SK-N-SH (cell line): ENCODE measurements at regions not wholly inside any gene's neighbourhood (a gene's known extent, or its start where the extent isn't known, plus 50 kb on each side); places are given as distances from the start of the nearest gene placed in this dataset.

ENCODE experiments used
- CTCF ChIA-PET: fragments of 300-600, 350-600 bp; formaldehyde crosslinking; extraction: SDS; loops from one replicate; lab custom pipeline; 2021; lab: Yijun Ruan, JAX
- POLR2A ChIA-PET: fragments of 350-600 bp; sonication (Branson Sonifier 250); formaldehyde crosslinking; extraction: SDS; loops from one replicate; lab custom pipeline; 2020; ENCODE audit warnings: antibody characterized with exemption, inconsistent platforms; lab: Yijun Ruan, JAX
- DNase-seq: peaks from one replicate; pipeline ENCODE4 v3.0.0; 2012
- H2AFZ ChIP-seq: fragments of 200-600 bp; sonication (generic); 2 replicates; pipeline ENCODE4 v1.8.1; 2016; ENCODE audit warnings: antibody characterized with exemption, mild to moderate bottlenecking, low read depth
- H3F3A ChIP-seq: fragments of 200-600 bp; sonication (generic); replicated peaks from 2 replicates; pipeline ENCODE3; 2016; ENCODE audit warnings: antibody characterized with exemption, mild to moderate bottlenecking; ENCODE audit not compliant: insufficient read depth
- H3K27ac ChIP-seq, 2 experiments: fragments of 200-500 bp in 1 of 2; fragments of 200-600 bp in 1 of 2; sonication (Bioruptor generic) in 1 of 2; sonication (generic), shearing (Covaris generic) in 1 of 2; 2 replicates each; pipeline versions ENCODE4 v1.5.1 to v1.6.1; 2014 to 2016; ENCODE audit warnings: low read depth in 2 of 2, inconsistent platforms in 1 of 2, low read length in 1 of 2, mild to moderate bottlenecking in 1 of 2, mixed read lengths in 1 of 2
- H3K27me3 ChIP-seq: fragments of 200-600 bp; sonication (generic), shearing (Covaris generic); 2 replicates; pipeline ENCODE4 v1.6.1; 2016; ENCODE audit warnings: mixed run types; ENCODE audit not compliant: insufficient read depth
- H3K36me3 ChIP-seq, 2 experiments: fragments of 200-500 bp in 1 of 2; fragments of 200-600 bp in 1 of 2; sonication (Bioruptor generic) in 1 of 2; sonication (generic) in 1 of 2; replicated peaks in 1 of 2; 2 replicates each; pipeline versions ENCODE3 to v1.5.1; 2014 to 2016; ENCODE audit warnings: low read length in 1 of 2, mild to moderate bottlenecking in 1 of 2; ENCODE audit not compliant: insufficient read depth in 2 of 2, control insufficient read depth in 1 of 2
- H3K4me1 ChIP-seq, 2 experiments: fragments of 200-500 bp in 1 of 2; fragments of 200-600 bp in 1 of 2; sonication (Bioruptor generic) in 1 of 2; sonication (generic), shearing (Covaris generic) in 1 of 2; 2 replicates each; pipeline versions ENCODE4 v1.5.1 to v1.6.1; 2014 to 2016; ENCODE audit warnings: low read depth in 1 of 2, low read length in 1 of 2, mixed run types in 1 of 2; ENCODE audit not compliant: insufficient read depth in 2 of 2, control insufficient read depth in 1 of 2
- H3K4me2 ChIP-seq: fragments of 200-600 bp; sonication (generic), shearing (Covaris generic); 2 replicates; pipeline ENCODE4 v1.6.1; 2017; ENCODE audit warnings: mixed run types
- H3K4me3 ChIP-seq, 2 experiments: fragments of 200-500 bp in 1 of 2; fragments of 200-600 bp in 1 of 2; sonication (Bioruptor generic) in 1 of 2; sonication (generic), shearing (Covaris generic) in 1 of 2; 2 replicates each; pipeline versions ENCODE4 v1.5.1 to v1.8.1; 2014 to 2016; ENCODE audit warnings: low read depth in 2 of 2, inconsistent platforms in 1 of 2, low read length in 1 of 2, mild to moderate bottlenecking in 1 of 2, mixed read lengths in 1 of 2, moderate library complexity in 1 of 2
- H3K79me2 ChIP-seq: fragments of 200-600 bp; sonication (generic); 2 replicates; pipeline ENCODE4 v1.8.1; 2017; ENCODE audit warnings: mild to moderate bottlenecking; ENCODE audit not compliant: insufficient read depth
- H3K9ac ChIP-seq: fragments of 200-600 bp; sonication (generic); 2 replicates; pipeline ENCODE4 v1.6.1; 2017; ENCODE audit warnings: mixed run types
- H3K9me2 ChIP-seq: fragments of 200-600 bp; sonication (generic); 2 replicates; pipeline ENCODE4 v1.6.1; 2017; ENCODE audit warnings: mixed run types
- H3K9me3 ChIP-seq: fragments of 200-600 bp; sonication (generic); 2 replicates; pipeline ENCODE4 v1.6.1; 2017; ENCODE audit warnings: mixed run types, mild to moderate bottlenecking, moderate library complexity
- H4K20me1 ChIP-seq: fragments of 200-600 bp; sonication (generic); 2 replicates; pipeline ENCODE4 v1.6.1; 2017; ENCODE audit warnings: mild to moderate bottlenecking, mixed run types; ENCODE audit not compliant: insufficient read depth
- CTCF ChIP-seq: fragments of 200-600 bp; sonication (generic); IDR thresholded peaks from 2 replicates; pipeline ENCODE4 v1.6.1; 2017; ENCODE audit warnings: antibody characterized with exemption, mild to moderate bottlenecking, moderate library complexity
- ELF1 ChIP-seq: IDR thresholded peaks from 2 replicates; pipeline ENCODE4 v1.4.0; 2012
- EZH2phosphoT487 ChIP-seq: fragments of 200-600 bp; sonication (generic); IDR thresholded peaks from 2 replicates; pipeline ENCODE4 v1.6.1; 2017; ENCODE audit warnings: low read depth, mixed run types, mild to moderate bottlenecking, antibody characterized with exemption, moderate library complexity, borderline replicate concordance
- GABPA ChIP-seq: IDR thresholded peaks from 2 replicates; pipeline ENCODE4 v1.4.0; 2012; ENCODE audit warnings: low read depth, mild to moderate bottlenecking
- GATA2 ChIP-seq: sonication (generic); formaldehyde crosslinking; IDR thresholded peaks from 2 replicates; pipeline ENCODE4 v1.5.0; 2020; ENCODE audit warnings: mild to moderate bottlenecking, missing genetic modification reagents
- MAX ChIP-seq: IDR thresholded peaks from 2 replicates; pipeline ENCODE4 v1.4.0; 2012; ENCODE audit warnings: low read depth
- PBX3 ChIP-seq: IDR thresholded peaks from 2 replicates; pipeline ENCODE4; 2012
- POLR2AphosphoS5 ChIP-seq: IDR thresholded peaks from 2 replicates; pipeline ENCODE4 v1.6.1; 2012; ENCODE audit warnings: low read depth, low read length
- RCOR1 ChIP-seq: fragments of 150-350 bp; IDR thresholded peaks from 2 replicates; pipeline ENCODE4 v1.6.1; 2017; ENCODE audit warnings: antibody characterized with exemption, low read length
- RXRA ChIP-seq: IDR thresholded peaks from 2 replicates; pipeline ENCODE4 v1.4.0; 2012; ENCODE audit warnings: low read depth, mild to moderate bottlenecking, borderline replicate concordance
- TCF12 ChIP-seq: IDR thresholded peaks from 2 replicates; pipeline ENCODE4 v1.4.0; 2012
- TEAD4 ChIP-seq: IDR thresholded peaks from 2 replicates; pipeline ENCODE4 v1.4.0; 2012; ENCODE audit warnings: mild to moderate bottlenecking, borderline replicate concordance; ENCODE audit not compliant: insufficient read depth
- YY1 ChIP-seq: IDR thresholded peaks from 2 replicates; pipeline ENCODE4 v1.4.0; 2012; ENCODE audit warnings: low read depth, mild to moderate bottlenecking
- WGBS: methylation state at CpG from one replicate; pipeline ENCODE4 v1.1.6; 2017; ENCODE audit warnings: low lambda C conversion rate; 5-methylcytosine and 5-hydroxymethylcytosine counted together

GRCh38 chr7:17120756-17121155, 177.7 kb upstream of the AHR start:
- no peaks in the 10 kb centered on the region for H3K9me3 ChIP-seq
- CTCF ChIA-PET, result no interaction called here

GRCh38 chr7:17121671-17122070, 176.8 kb upstream of the AHR start:
- no peak overlapping the region for H3K4me2 ChIP-seq
- peaks cover 8% of the 10 kb centered on the region; the same call in 1 of the 2 replicates for H3K27me3 ChIP-seq
- DNase-seq, result no peak
- H3K9me3 ChIP-seq, result no peaks in the 10 kb centered on the region
- H3F3A ChIP-seq, result no peaks in the 10 kb centered on the region
- H3K79me2 ChIP-seq, result no peaks in the 10 kb centered on the region
- ChIA-PET CTCF (no interaction called here), POLR2A (no interaction called here)
- H3K9ac ChIP-seq, result no peak overlapping the region
- H3K36me3 ChIP-seq, result no peaks in the 10 kb centered on the region
- WGBS, result 9% methylated on average over 1 of the region's 1 CpG
- H3K4me1 ChIP-seq, result no peaks in the 10 kb centered on the region
- no peak overlapping the region for H3K27ac ChIP-seq
- 0 out of 2 replicates have a peak, but pooled peaks cover 7% of the 10 kb centered on the region for H3K9me2 ChIP-seq
- H4K20me1 ChIP-seq, result no peaks in the 10 kb centered on the region
- no peak for TF ChIP-seq EZH2phosphoT487
- H3K4me3 ChIP-seq, result no peak overlapping the region
- no peak overlapping the region for H2AFZ ChIP-seq

More at GRCh38 chr7:17120756-17121155, 177.7 kb upstream of the AHR start:
- Histone ChIP-seq H3K36me3 (no peaks in the 10 kb centered on the region), H3K9ac (no peak overlapping the region), H3F3A (no peaks in the 10 kb centered on the region), H3K4me1 (no peaks in the 10 kb centered on the region), H3K4me3 (no peak overlapping the region), H3K79me2 (no peaks in the 10 kb centered on the region), H3K27me3 (peaks cover 8% of the 10 kb centered on the region; the same call in 1 of the 2 replicates), H3K4me2 (no peak overlapping the region), H4K20me1 (no peaks in the 10 kb centered on the region), H3K9me2 (0 out of 2 replicates have a peak, but pooled peaks cover 7% of the 10 kb centered on the region), H3K27ac (no peak overlapping the region), H2AFZ (no peak overlapping the region)
- POLR2A ChIA-PET, result no interaction called here
- TF ChIP-seq PBX3 (no peak), RCOR1 (no peak), TCF12 (no peak), POLR2AphosphoS5 (no peak), TEAD4 (no peak), CTCF (no peak), YY1 (no peak), GATA2 (CRISPR knock-in tag) (no peak), ELF1 (no peak), RXRA (no peak), MAX (no peak), GABPA (no peak)
- 2% methylated on average over 2 of the region's 2 CpGs for WGBS
- no peak for DNase-seq
